ENCODE measurements at regions not wholly inside any gene's neighbourhood (a gene's known extent, or its start where the extent isn't known, plus 50 kb on each side); places are given as distances from the start of the nearest gene placed in this dataset.

GRCh38 chr7:13166801-13167200, 479.4 kb downstream of the ARL4A start:
- TF ChIP-seq POLR2AphosphoS5 (IDR thresholded peaks at IDR 0.05; ENCODE audit: borderline replicate concordance, low read depth, low read length) (no peak), FOXP2 (optimal IDR thresholded peaks at IDR 0.05; ENCODE audit: control extremely low read depth, extremely low read length, insufficient read depth) (no peak), EZH2 (IDR thresholded peaks at IDR 0.05) (no peak)
